GM19395 (cell line): ENCODE measurements at regions not wholly inside any gene's neighbourhood (a gene's known extent, or its start where the extent isn't known, plus 50 kb on each side); places are given as distances from the start of the nearest gene placed in this dataset.
A peak's percentile ranks its signal among the peaks of the same experiment; 100 is the strongest.

Source experiments
- ATAC-seq: cut with Tn5 transposase; IDR thresholded peaks from one replicate; pipeline ENCODE4 v1.9.1; 2021; ENCODE audit warnings: mild to moderate bottlenecking, moderate library complexity; ENCODE audit not compliant: unreplicated experiment

DNA sequence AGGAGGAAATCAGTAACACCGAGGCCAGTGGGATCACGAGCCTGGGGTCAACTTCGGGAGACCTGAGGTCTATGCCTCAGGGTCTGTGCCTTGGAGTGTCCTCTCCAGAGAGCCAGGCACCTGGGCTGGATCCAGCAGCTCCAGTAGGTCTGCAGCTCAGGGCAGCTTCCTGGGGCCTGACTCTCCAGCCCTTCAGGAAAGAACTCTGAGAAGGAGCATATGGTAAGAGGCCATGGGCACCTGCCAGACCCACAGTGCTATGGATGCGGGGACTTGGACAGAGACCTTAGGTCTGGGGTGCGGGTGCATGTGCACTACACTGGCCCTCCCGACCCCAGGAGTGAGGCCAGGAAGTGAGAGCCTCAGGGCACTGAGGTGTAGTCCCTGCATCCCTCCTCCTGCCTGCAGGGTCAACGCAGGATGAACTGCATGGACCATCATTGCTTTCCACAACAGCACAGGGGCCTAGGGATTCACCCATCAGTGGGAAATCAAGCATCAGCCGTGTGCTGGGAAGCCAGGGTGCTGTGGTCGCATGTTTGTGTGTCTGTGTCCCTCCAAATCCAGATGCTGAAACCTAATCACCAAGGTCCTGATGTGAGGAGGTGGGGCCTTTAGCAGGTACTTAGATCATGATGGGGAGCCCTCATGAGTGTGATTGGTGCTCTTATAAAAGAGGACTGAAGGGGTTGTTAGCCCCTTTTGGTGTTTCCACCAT lies 210.9 kb upstream of the CST7 start:
- no peak for ATAC-seq

DNA sequence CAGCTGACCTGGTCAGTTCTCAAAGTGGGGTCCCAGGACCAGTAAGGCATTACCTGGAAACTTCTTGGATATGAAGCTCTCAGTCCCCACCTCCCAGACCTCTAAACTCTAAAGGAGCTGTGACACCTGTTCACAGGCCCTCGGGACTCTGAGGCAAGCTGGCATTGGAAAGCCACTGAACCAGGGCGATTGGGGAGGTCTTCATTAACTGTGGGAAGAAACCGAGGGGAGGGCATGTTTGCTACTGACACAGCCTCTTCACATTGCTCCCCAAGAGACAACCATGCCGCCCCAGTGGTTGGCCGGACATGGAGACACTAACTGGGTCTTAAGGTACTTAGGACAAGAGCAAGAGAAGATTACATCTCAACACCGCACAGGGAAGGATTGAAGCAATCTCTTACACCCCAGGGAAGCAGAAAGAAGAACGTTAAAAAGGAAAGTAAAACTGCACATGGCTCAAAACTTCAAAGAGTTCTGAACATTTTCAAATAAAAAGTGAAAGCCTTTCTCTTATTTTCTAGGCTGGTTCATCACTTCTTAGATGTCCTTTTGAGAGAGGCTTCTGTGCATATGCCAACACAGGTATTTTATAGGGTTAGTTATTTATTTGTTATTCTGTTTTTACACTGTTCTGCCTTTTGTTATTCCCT lies 210.0 kb upstream of the CST7 start:
- peak; percentile 78 for ATAC-seq

DNA sequence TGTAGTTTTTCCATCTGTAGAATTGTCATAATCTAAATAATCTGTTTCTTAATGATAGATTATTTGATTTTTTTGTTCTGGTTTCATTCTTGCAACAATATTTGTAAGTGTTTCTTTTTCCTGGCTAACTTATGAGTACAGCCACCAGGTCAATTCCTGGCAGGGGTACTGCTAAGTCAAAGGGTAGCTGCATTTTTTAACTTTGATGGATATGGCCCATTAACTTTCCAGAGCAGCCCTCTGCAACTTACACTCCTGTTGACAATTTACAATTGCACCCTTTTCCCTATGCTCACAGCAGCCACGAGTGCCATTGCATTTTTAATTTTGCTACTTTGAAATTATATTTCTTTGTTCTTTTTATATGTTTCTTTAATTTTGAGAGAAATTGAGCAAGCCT lies 209.3 kb upstream of the CST7 start:
- ATAC-seq, result no peak

DNA sequence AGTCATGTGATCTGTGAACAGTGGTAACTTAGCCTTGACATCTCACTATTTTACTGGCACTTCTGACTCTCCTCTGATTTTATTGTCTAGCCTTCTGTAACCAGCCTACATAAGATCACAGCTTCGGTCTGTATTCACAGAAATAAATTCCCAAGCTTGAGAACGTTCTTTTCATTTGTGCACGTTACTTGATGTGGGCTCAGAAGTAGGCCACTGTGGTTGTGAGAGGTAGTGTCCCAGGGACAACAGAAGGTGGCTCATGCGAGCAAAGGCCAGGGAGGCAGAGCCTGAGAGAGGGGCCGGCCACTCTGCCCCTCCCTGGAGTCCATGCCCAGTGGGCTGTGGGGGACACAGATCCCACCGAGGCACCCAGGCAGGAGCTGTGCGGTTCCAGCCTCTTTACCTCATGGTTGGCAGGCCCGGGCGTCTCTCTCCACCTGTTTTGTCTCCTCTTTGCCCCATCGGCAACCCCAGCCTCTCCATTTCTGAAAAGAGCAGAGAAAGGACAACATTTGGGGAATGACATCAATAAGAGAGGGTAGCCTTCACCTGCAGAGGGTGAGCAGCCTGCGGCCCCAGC lies 207.5 kb upstream of the CST7 start:
- no peak for ATAC-seq

DNA sequence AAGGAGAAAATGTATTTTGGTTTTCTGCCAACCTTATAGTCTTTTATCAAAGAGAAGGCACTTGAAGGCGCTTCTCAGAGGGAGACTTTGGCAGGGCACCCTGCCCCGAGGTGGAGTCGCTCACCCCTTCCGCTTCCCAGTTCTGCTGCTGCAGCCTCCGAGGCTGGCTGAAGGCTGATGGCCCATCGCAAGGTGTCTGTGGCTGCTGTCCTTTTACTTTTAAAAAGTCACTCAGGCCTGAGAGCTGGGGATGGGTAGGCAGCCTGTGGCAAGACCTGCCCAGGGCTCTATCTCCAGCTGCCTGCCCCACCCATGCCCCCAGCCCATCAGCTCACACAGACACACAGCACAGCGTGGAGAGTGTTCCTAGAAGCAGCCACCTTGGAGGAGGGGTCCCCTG lies 206.6 kb upstream of the CST7 start:
- no peak for ATAC-seq

DNA sequence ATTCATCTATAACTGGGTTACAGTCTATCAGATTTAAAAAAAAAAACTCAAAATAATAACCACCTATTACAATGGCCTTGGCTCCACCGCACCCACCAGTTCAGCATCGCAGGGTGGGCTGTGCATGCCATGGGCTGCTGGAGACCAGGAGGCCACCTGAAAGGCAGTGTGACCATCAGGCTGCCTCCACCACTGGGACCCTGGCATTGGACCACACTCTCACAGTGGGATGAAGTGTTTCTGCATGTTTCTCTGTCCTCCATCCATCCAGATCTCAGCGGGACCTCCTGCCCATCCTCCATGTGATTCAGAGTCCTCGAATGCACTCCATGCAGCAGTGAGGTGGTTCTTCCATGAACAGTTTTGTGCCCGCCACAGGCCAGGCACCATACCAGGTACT lies 206.1 kb upstream of the CST7 start:
- ATAC-seq, result no peak

DNA sequence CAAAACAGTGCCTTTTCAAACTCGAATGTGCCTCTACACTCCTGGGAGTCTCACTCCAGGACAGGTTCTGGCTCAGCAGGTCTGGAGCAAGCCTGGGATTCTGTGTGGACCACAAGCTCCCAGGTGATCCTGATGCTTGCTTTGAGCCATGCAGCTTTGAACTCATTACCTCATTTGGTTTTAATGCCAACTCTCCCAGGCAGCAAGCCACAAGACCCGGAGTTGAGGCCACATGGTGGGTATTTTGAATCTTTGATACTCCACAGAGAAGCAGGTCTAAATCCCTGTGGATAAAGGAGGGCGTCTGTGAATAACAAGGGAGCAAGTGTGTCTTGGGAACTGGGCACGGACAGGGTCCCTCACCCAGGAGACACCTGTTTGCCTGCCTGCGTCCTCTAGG lies 205.4 kb upstream of the CST7 start:
- ATAC-seq, result no peak

DNA sequence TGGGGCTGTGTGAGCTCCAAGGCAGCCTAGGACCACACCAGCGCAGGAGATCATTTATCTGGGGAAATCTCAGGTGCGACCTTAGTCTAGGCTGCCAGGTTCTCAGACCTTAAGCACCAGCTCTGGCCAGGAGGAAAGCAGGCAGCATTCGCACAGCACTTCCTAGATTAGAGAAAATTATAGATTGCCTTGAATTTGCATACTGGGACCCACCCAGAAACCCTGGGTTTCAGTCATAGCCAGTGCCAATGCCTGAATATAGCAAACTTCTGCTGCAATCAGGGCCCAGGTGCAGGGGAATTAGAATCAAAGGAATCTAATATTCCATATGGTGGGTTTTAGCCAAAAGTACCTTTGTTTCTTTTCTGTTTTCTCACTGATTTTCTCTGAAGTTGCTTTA lies 204.3 kb upstream of the CST7 start:
- ATAC-seq, result no peak

DNA sequence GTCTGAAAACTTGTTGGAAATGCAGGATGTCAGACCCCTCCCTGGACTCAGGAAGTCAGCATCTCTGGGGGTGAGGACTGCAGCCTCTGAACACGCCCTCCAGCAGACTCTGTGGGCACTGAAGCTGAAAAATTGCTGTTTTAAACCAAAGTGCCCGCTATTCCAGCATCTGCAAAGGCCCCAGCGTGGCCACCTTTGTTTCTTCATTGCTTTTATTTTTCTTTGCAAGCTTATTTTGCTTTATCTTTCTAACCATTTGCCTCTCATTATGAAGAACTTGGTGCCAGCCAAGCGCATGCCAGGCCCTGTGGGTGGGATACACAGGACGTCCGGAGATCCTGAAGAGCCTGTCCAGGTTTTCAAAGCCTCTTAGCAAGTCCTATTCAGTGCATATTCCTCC lies 203.9 kb upstream of the CST7 start:
- no peak for ATAC-seq

DNA sequence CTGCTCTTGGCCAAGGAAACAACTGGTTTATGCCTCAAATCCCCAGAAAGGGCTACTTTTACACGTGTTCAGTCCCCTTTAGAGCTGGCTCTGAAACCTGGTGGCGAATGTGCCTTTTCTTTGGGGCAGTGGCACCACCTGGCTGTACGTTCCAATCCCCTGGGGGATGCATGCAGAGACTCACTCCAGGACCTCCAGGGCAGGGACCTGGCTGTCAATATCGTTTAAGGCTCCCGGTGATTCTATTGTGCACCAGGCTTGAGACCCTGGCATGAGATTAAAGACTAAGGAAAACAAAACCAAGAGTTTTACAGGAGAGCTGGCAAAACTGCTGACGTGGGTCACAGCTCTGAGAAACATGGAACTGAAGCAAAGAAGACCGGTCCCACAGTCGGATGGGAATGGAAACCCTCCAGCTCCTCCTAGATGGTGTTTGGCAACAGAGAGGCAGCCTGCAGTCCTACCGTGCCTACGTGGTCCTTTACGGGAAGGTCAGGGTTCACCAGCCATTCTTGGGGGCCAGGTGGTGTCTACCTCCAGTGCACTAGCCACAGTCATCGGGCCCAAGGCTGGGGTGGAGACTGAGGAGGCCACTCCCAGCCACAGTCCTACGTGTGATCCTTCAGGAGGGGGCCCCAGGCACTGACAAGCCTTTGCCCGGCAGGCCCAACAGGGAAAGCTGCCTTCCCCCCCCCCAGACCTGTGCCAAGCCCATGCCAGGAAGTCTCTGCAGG lies 203.3 kb upstream of the CST7 start:
- ATAC-seq, result no peak

DNA sequence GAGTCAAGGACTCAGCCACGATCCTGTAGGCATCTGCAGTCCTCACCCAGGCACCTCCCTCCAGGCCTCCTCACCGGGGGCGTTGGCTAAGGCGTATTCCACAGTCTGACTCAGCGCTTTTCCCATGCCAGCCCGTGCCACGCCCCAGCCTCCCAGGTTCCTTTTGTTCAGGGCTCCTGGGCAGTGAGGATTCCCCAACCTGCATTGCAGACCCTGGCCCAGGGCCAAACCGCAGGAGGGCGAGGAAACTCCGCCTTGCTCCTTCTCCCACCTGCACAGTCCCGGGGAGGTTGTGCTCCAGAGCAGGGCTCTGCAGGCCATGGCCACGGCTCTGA lies 202.8 kb upstream of the CST7 start:
- ATAC-seq, result no peak

DNA sequence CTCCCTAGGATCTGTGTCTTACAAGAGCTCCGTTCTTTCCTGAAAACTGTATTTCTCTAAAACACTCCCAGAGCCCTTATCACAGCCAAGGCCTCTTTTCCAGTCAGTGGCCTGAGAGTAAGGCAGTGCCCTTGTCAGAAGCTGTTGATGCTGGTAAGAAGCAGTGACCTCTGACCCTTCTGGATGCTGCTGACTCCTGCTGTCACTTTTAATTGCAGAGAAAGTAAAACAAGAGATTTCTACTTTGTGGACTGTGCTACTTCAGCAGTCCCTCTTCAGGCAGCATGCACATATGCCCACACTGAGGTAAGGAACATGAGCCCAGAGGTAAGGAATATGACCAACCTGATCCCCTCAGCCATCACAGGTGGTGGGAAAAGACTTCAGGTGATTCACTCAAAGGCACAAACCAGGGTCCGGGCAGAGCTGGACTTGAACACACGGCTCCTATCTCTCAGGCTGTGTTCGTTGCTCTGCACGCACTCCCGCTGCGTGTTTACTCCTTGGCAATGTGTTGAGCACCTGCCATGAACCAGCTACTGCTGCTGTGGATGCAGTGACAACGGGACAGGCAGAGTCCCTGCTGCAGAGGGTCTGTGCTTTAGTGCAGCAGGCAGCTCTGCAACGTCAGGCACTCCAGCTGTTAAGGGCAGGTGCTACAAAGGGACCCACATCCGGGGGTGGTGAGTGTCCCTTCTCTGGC lies 201.9 kb upstream of the CST7 start:
- no peak for ATAC-seq

DNA sequence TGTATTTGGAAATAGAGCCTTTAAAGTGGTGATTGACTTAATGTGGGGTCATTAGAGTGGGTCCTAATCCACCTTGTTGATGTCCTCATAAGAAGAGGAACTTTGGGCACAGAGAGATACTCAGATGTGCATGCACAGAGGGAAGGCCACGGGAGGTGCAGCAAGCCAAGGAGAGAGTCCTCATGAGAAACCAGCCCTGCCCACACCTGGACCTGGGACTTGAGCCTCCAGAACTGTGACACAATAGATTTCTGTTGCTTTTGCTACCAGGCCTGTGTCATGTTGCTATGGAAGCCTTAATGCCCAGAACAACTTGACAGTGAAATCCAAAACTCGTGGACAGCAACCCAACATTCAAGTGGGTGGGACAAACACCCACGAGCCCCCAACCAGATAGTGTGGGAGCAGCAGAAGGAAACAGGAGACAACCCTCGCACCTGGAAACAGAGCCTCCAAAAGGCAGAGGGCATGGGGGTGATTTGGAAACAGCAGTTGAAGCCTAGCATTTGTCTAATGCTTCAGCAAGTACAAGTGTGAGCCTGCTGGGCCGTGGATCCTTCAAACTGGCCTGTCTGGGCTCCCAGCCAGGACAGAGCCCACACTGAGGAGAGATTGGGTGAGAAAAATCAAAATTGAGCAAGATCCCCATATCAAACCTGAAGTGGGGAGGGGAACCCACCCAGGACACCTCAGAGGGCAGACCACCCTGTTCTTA lies 201.0 kb upstream of the CST7 start:
- ATAC-seq, result no peak

DNA sequence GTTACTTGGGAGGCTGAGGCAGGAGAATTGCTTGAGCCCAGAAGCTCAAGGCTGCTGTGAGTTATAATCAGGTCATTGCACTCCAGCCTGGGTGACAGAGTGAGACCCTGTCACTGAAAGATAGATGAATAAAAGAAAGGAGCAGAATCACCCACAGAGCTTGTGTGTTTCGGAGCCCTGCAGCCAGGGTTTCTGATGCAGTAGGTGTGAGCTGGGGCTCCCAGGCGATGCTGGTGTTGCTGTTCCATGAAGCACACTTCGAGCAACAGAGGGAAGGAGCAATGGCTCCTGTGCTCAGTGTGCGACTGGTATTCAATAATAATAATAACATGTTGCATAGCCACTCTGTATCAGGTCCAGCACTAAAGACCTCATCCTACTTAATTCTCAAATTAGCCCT lies 197.5 kb upstream of the CST7 start:
- ATAC-seq, result no peak

DNA sequence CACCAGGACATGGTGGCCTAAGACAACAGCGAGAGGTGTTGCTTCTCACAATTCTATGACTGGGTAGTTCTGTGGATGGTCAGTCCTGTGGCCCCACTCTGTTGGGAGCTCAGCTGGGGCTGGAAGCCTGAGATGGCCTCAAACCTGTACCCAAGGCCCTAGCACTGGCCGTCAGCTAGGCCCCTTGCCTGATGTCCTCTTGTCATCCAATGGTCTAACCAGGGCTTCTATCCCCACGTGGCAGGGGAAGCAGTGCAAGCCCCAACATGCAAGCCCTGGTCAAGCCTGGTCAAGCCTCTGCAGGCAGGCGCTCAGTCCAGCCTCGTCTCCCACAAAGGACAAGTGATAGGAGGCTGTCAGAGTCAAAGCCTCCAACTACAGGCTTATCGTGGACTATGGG lies 196.5 kb upstream of the CST7 start:
- ATAC-seq, result no peak

DNA sequence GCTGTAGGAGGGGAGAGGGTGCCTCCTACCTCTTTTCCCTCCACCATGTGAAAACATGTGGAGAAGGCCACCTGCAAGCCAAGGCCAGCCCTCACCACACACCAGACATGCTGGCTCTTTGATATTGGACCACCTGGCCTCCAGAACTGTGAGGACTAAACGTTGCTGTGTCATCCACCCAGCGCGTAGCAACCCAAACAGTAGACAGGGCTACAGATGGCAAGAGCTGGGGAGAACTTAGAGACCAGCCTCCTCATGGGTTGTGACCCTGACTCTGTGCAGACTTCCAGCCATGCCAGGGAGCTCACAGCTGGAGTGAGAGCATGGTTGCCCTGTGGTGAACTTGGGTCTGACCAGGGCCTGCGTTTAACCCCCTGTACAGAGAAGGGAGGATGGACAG lies 195.9 kb upstream of the CST7 start:
- no peak for ATAC-seq

DNA sequence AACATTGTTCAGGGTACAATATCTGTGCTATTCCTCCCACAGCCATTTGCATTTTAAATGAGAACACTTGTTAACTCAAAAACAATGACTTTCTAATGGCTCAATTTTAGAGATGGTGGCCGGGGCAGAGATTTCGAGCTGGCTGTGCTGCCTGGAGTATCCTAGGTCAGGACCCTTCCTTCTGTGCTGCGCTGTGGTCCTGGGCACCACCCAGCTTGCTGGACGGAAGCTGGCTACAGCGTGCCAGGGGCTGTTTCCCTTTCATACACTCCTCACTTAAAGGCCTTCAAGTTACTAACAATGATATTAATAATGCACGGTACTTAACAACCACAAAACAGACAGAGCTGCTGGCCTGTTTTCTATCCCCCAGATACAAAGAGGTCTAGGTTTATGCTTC lies 194.4 kb upstream of the CST7 start:
- no peak for ATAC-seq

DNA sequence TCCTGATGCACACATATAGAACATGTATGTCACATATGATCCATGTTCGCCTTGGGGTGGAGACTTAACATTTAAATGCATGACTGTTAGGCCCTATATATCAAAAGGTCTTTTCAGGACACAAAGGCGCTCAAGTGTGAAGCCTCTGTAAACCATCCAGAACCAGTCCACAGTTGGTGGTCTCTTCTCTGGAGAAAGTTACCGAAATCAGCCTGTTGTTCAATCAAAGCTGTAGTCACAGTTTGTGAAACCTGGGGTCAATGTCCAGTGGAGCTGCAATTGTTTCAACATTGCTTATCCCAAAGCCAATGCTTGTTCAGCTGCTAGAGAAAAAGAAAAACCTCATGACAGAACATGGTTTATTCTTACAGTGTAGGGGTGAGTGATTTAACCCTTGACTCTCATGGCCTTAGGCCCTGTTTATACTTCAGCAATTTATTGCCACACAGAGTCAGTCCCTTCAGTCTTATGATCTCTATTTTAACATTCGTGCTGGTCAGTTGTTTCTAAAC lies 193.6 kb upstream of the CST7 start:
- ATAC-seq, result no peak

DNA sequence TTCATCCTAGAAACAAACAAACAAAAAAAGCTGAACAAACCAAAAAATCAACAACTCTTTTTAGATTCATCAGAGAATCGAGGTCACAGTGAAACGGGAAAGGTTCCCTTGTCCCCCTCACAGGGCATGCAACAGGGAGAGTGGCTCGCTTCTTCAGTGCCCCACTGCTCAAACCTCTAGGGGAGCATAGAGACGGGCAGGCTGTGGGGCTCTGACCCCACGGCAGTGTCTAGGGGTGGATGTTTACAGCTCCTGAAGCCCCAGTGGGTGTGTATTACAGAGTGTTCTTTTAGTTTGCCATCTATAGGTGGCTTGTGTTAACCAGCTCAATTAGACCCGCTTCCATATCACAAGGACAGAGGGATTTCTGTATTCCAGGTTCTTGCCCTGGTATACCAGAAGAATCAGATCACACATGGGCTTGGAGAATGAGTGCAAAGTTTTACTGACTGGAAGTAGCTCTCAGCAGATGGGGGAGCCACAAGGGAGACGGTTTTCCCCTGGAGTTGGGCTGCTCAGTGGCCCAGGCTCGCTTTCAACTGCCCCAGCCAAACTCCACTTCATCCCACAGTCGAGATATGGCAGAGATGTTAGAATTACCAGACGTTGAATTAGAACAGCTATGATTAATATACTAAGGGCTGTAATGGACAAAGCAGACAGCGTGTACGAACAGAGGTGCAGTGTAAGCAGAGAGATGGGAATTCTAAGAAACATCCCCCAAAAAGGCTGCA lies 192.6 kb upstream of the CST7 start:
- no peak for ATAC-seq
